Duodenal mucosa (tissue), 2 donors: ENCODE measurements at regions not wholly inside any gene's neighbourhood (a gene's known extent, or its start where the extent isn't known, plus 50 kb on each side); places are given as distances from the start of the nearest gene placed in this dataset.
"Not testable (repeated sequence)": the region's sequence is repeated elsewhere in the genome, so short reads cannot be mapped to it uniquely, and the experiment has no call there.

Experiments
- H3K27ac ChIP-seq: one replicate; pipeline ENCODE4 v1.7.0; 2013; ENCODE audit warnings: low read depth, low read length
- H3K27me3 ChIP-seq, 2 donors: one replicate each; pipeline ENCODE4 v1.7.0; 2013; ENCODE audit warnings: low read length in 2 of 2, control low read depth in 1 of 2; ENCODE audit not compliant: insufficient read depth in 2 of 2, control insufficient read depth in 1 of 2
- H3K36me3 ChIP-seq, 2 donors: one replicate each; pipeline ENCODE4 v1.7.0; 2013; ENCODE audit warnings: low read length in 2 of 2, control low read depth in 1 of 2; ENCODE audit not compliant: insufficient read depth in 2 of 2, control insufficient read depth in 1 of 2
- H3K4me1 ChIP-seq, 2 donors: one replicate each; pipeline ENCODE4 v1.7.0; 2013; ENCODE audit warnings: low read length in 2 of 2, control low read depth in 1 of 2; ENCODE audit not compliant: insufficient read depth in 2 of 2, control insufficient read depth in 1 of 2
- H3K4me3 ChIP-seq, 2 donors: one replicate each; pipeline ENCODE4 v1.7.0; 2013; ENCODE audit warnings: low read length in 2 of 2, low read depth in 1 of 2
- H3K9ac ChIP-seq, 2 donors: one replicate each; pipeline ENCODE4 v1.7.0; 2013; ENCODE audit warnings: low read length in 2 of 2, low read depth in 1 of 2
- H3K9me3 ChIP-seq, 2 donors: one replicate each; pipeline ENCODE4 v1.7.0; 2013; ENCODE audit warnings: low read length in 2 of 2, control low read depth in 1 of 2; ENCODE audit not compliant: control insufficient read depth in 1 of 2

- Histone ChIP-seq H3K4me3 (no peak overlapping the region), H3K27me3 (no peaks in the 10 kb centered on the region), H3K9ac (no peak overlapping the region), H3K9me3 (peaks cover 11 to 13% of the 10 kb centered on the region in 2 donors), H3K27ac (no peak overlapping the region), H3K4me1 (no peaks in the 10 kb centered on the region), H3K36me3 (no peaks in the 10 kb centered on the region)
Measured at GRCh38 chr5:164132358-164132757, 626.9 kb downstream of the MAT2B start.

DNA sequence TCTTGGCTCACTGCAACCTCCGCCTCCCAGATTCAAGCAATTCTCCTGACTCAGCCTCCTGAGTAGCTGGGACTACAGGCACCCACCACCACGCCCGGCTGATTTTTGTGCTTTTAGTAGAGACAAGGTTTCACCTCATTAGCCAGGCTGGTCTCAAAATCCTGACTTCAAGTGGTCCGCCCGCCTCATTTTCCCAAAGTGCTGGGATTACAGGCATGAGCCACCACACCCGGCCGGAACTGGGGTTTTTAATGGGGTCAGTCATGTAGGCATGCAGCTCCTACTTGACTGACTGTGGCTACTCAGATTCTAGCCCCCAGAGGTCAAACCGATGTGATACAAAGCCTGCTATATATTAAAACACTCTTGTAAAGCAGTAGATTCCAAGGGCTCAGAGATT is 631.7 kb downstream of the MAT2B start:
- no peaks in the 10 kb centered on the region for H3K4me1 ChIP-seq
- H3K36me3 ChIP-seq = no peaks in the 10 kb centered on the region
- H3K27ac ChIP-seq = no peak overlapping the region
- peaks cover 5 to 6% of the 10 kb centered on the region in 2 donors for H3K9me3 ChIP-seq
- no peak overlapping the region for H3K4me3 ChIP-seq
- H3K27me3 ChIP-seq = no peaks in the 10 kb centered on the region
- H3K9ac ChIP-seq = no peak overlapping the region

GRCh38 chr5:164139423-164139822 is 634.0 kb downstream of the MAT2B start:
- Histone ChIP-seq H3K9me3 (no peaks in the 10 kb centered on the region), H3K27ac (no peak overlapping the region), H3K4me3 (no peak overlapping the region), H3K4me1 (no peaks in the 10 kb centered on the region), H3K9ac (no peak overlapping the region), H3K36me3 (no peaks in the 10 kb centered on the region), H3K27me3 (no peaks in the 10 kb centered on the region)

DNA sequence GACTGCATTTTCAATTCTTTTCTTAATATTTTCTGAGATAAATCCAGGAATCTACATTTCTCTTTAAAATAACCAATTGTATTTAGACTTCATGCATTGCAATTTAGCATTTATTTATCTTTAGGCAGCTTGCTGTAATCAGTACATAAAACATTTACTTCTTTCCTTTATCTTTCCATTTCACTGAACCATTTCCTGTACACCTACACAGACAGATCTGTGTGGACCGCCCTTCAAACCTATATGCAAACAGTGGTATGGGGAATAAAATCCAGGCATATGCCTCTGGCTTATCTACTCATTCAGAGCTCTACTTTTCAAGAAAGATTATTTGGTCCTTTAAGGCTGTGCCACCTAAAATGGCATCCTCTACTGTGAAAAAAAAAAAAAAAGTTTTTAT is 640.0 kb downstream of the MAT2B start:
- no peak overlapping the region for H3K27ac ChIP-seq
- H3K4me3 ChIP-seq = no peak overlapping the region
- H3K36me3 ChIP-seq = no peaks in the 10 kb centered on the region
- H3K9ac ChIP-seq = no peak overlapping the region
- no peaks in the 10 kb centered on the region for H3K4me1 ChIP-seq
- no peaks in the 10 kb centered on the region for H3K27me3 ChIP-seq
- no peaks in the 10 kb centered on the region for H3K9me3 ChIP-seq

GRCh38 chr5:164146223-164146622 is 640.8 kb downstream of the MAT2B start:
- H3K9me3 ChIP-seq = no peaks in the 10 kb centered on the region
- no peaks in the 10 kb centered on the region for H3K27me3 ChIP-seq
- no peak overlapping the region for H3K4me3 ChIP-seq
- H3K4me1 ChIP-seq = no peaks in the 10 kb centered on the region
- H3K36me3 ChIP-seq = no peaks in the 10 kb centered on the region
- H3K27ac ChIP-seq = no peak overlapping the region
- H3K9ac ChIP-seq = no peak overlapping the region

- no peaks in the 10 kb centered on the region for H3K9me3 ChIP-seq
- H3K36me3 ChIP-seq = no peaks in the 10 kb centered on the region
- H3K4me1 ChIP-seq = no peaks in the 10 kb centered on the region
- H3K27me3 ChIP-seq = no peaks in the 10 kb centered on the region
- no peak overlapping the region for H3K9ac ChIP-seq
- H3K27ac ChIP-seq = no peak overlapping the region
- H3K4me3 ChIP-seq = no peak overlapping the region
Measured at GRCh38 chr5:164148292-164148691, 642.9 kb downstream of the MAT2B start.

DNA sequence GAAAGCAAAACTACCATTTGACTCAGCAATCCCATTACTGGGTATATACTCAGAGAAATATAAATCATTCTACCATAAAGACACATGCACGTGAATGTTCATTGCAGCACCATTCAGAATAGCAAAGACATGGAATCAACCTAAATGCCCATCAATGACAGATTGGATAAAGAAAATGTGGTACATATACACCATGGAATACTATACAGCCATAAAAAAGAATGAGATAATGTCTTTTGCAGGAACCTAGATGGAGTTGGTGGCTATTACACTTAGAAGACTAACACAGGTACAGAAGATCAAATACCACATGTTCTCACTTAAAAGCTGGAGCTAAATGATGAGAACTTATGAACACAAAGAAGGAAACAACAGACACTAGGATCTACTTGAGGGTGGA is 647.1 kb downstream of the MAT2B start:
- H3K9me3 ChIP-seq, H3K36me3 ChIP-seq, H3K9ac ChIP-seq, H3K4me3 ChIP-seq, H3K4me1 ChIP-seq, H3K27me3 ChIP-seq, H3K27ac ChIP-seq: not testable (repeated sequence)

DNA sequence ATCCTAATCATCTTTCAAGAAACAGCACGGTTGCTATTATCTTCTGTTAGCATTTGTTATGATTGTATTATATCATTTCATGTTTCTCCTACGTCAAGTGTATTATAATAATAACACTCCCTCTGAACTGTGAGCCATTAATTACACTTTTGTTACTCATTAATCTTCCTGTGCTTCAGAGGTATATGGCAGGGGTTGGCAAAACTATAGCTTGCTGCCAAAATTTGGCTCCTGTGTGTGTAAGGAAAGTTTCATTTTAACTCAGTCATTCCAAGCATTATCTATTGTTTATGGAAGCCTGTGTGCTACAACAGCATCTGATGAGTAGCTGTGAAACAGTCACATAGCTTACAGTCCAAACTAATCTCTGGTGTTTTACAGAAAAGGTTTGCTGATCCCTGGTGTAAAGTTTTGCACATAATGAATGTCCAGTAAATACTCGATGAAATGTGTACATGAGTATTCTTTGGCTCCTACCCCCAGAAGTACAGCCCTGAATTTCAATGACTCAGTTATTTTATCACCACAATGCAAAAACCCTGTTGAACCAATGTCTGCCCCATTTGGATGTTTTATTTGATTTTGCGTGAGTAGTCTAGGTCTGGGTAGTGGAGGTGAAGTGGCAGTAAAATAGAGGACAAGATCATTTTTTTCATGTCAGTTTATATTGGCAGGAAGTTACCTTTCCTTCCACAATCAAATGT is 648.2 kb downstream of the MAT2B start:
- no peak overlapping the region for H3K9ac ChIP-seq
- no peaks in the 10 kb centered on the region for H3K27me3 ChIP-seq
- no peaks in the 10 kb centered on the region for H3K36me3 ChIP-seq
- H3K4me3 ChIP-seq = no peak overlapping the region
- no peaks in the 10 kb centered on the region for H3K4me1 ChIP-seq
- H3K9me3 ChIP-seq = no peaks in the 10 kb centered on the region
- H3K27ac ChIP-seq = no peak overlapping the region

GRCh38 chr5:164170814-164171213 is 665.4 kb downstream of the MAT2B start:
- H3K27me3 ChIP-seq = no peaks in the 10 kb centered on the region
- H3K36me3 ChIP-seq = no peaks in the 10 kb centered on the region
- no peak overlapping the region for H3K9ac ChIP-seq
- no peak overlapping the region for H3K4me3 ChIP-seq
- no peaks in the 10 kb centered on the region for H3K4me1 ChIP-seq
- H3K27ac ChIP-seq = no peak overlapping the region
- H3K9me3 ChIP-seq = no peaks in the 10 kb centered on the region

DNA sequence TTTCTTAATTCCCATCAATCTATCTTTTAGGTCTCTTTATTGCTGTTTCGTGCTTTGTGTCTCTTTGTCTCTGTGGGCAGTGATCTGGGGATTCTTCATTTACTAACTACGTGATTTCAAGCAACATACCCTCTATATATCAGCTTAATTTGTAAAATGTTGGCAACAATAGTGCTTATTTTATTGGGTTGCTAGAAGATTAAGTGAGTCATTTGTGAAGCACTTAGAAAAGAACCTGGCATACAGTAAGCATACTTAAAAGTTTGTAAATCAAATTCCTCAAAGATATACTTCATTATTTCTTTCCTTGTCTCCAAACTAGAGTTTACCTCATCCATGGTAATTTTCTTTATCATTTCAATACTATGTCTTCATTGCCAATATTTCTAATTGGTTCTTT is 669.7 kb downstream of the MAT2B start:
- Histone ChIP-seq H3K27ac (no peak overlapping the region), H3K4me3 (no peak overlapping the region), H3K9ac (no peak overlapping the region), H3K4me1 (no peaks in the 10 kb centered on the region), H3K27me3 (no peaks in the 10 kb centered on the region), H3K36me3 (no peaks in the 10 kb centered on the region), H3K9me3 (no peaks in the 10 kb centered on the region)

DNA sequence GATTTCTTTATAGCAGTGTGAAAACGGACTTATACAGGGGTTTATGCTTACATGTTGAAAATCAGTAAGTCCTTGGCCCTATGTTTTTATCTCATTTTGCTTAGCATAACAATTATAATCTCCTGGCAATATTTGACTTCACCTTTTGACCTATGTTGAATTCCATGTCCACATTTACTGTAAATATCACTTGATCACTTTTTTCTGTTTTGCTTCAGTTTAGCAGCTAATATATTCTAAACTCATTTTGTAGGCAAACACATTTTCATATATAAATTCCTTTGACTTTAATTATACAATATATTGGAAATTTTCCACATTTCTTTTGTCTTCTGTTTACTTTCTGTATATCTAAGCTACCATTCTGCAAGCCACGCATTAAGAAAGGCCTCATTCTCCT is 674.0 kb downstream of the MAT2B start:
- Histone ChIP-seq H3K36me3 (no peaks in the 10 kb centered on the region), H3K9ac (no peak overlapping the region), H3K9me3 (no peaks in the 10 kb centered on the region), H3K27me3 (no peaks in the 10 kb centered on the region), H3K27ac (no peak overlapping the region), H3K4me3 (no peak overlapping the region), H3K4me1 (no peaks in the 10 kb centered on the region)
